ENCODE measurements at regions not wholly inside any gene's neighbourhood (a gene's known extent, or its start where the extent isn't known, plus 50 kb on each side); places are given as distances from the start of the nearest gene placed in this dataset.

DNA sequence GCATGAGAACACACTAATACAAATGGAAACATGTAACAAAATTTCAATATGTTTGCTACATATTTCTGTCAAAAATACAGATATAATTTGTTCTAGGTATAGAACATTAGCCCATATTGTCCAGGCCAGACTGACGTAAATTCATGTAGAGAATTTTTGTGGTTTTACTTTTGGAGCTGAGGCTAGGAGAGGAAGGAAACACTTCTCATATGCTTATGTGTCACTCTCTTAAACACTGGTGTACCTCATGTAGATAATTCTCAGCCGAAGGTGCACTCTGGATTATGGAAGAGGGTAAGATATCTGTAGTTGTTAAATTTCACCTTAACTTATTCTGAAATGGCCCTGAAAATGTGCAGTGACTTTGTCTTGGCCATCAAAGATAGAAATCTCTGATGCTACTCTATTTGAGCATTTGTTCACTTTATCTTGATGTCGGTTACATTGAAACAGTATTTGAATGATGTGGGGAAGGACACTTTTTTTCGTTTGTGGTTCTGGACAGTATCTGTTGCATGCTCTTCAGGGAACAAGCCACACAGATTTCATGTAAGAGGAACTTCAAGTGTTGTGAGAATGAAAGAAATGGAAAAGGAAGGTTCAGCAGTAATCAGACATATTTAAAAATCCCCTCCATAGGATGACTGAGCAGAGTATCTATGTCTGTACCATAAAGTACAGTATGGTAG lies 202.7 kb downstream of the SPATA31D1 start:
- TF ChIP-seq TAF1 (IDR thresholded peaks at IDR 0.05; ENCODE audit: low read depth) (no peak), RAD21 (IDR thresholded peaks at IDR 0.05; ENCODE audit: low read depth) (no peak), EGR1 (IDR thresholded peaks at IDR 0.05) (no peak), TEAD4 (IDR thresholded peaks at IDR 0.05) (no peak), ZBTB7A (IDR thresholded peaks at IDR 0.05; ENCODE audit: low read depth) (no peak), FOXM1 (IDR thresholded peaks at IDR 0.05; ENCODE audit: borderline replicate concordance, low read depth) (no peak)
- TF ChIP-seq, protein P1, sequence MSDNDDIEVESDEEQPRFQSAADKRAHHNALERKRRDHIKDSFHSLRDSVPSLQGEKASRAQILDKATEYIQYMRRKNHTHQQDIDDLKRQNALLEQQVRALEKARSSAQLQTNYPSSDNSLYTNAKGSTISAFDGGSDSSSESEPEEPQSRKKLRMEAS (IDR thresholded peaks at IDR 0.05) = no peak

All from Ishikawa (cell line).